A673 (cell line): ENCODE measurements at regions not wholly inside any gene's neighbourhood (a gene's known extent, or its start where the extent isn't known, plus 50 kb on each side); places are given as distances from the start of the nearest gene placed in this dataset.

Experiments
- BruUV-seq: library from RNA; stranded (reverse); fragments of 400-500 nt; replicated peaks from 2 replicates; lab custom pipeline; 2021; lab: Mats Ljungman, UMichigan
- CTCF ChIA-PET: fragments of 300-600 bp; sonication (Branson Sonifier 250); formaldehyde crosslinking; loops from one replicate; lab custom pipeline; 2022; ENCODE audit warnings: antibody characterized with exemption; lab: Charles Lee
- POLR2A ChIA-PET: fragments of 300-600 bp; sonication (Branson Sonifier 250); formaldehyde crosslinking; loops from one replicate; lab custom pipeline; 2022; ENCODE audit warnings: antibody characterized with exemption; ENCODE audit not compliant: low non-redundant PET; lab: Charles Lee
- DNase-seq: peaks from one replicate; pipeline ENCODE4 v3.0.0-alpha.2; 2015; ENCODE audit warnings: low spot score
- H3K27ac ChIP-seq: fragments of 200-600 bp; sonication (generic); 2 replicates; pipeline ENCODE4 v1.5.1; 2016; ENCODE audit warnings: mixed run types, low read depth, mild to moderate bottlenecking, mixed read lengths, antibody characterized with exemption, low read length; ENCODE audit not compliant: poor library complexity, severe bottlenecking
- H3K27me3 ChIP-seq: fragments of 200-600 bp; sonication (generic); replicated peaks from 2 replicates; pipeline ENCODE4 v1.6.1; 2017; ENCODE audit warnings: mixed run types, low read depth, mild to moderate bottlenecking, mixed read lengths, antibody characterized with exemption, low read length; ENCODE audit not compliant: insufficient read depth, poor library complexity
- H3K36me3 ChIP-seq: fragments of 200-600 bp; sonication (generic); 2 replicates; pipeline ENCODE4 v1.6.1; 2016; ENCODE audit warnings: mixed run types, mild to moderate bottlenecking, mixed read lengths, antibody characterized with exemption, low read length; ENCODE audit not compliant: insufficient read depth, poor library complexity, severe bottlenecking
- H3K4me1 ChIP-seq: fragments of 200-600 bp; sonication (generic); 2 replicates; pipeline ENCODE4 v1.6.1; 2017; ENCODE audit warnings: mixed run types, mild to moderate bottlenecking, mixed read lengths, antibody characterized with exemption, low read length; ENCODE audit not compliant: insufficient read depth, poor library complexity, severe bottlenecking
- H3K4me3 ChIP-seq: fragments of 200-600 bp; sonication (generic); 2 replicates; pipeline ENCODE4 v1.5.1; 2016; ENCODE audit warnings: low read depth, mixed run types, mild to moderate bottlenecking, mixed read lengths, low read length; ENCODE audit not compliant: poor library complexity, severe bottlenecking
- H3K9me3 ChIP-seq: fragments of 200-600 bp; sonication (generic); 2 replicates; pipeline ENCODE4 v1.6.1; 2016; ENCODE audit warnings: mixed run types, low read depth, mild to moderate bottlenecking, mixed read lengths, antibody characterized with exemption, low read length; ENCODE audit not compliant: poor library complexity, severe bottlenecking
- CTCF ChIP-seq: fragments of 300-800, 200-600 bp; sonication (generic); conservative IDR thresholded peaks from 2 replicates; pipeline ENCODE4 v1.5.1; 2017; ENCODE audit warnings: low read depth, mild to moderate bottlenecking, antibody characterized with exemption, low read length, moderate library complexity, mixed read lengths
- EZH2 ChIP-seq: fragments of 200-600 bp; sonication (generic); IDR thresholded peaks from 2 replicates; pipeline ENCODE4 v1.6.1; 2017; ENCODE audit warnings: borderline replicate concordance, low read depth, mild to moderate bottlenecking, mixed read lengths, antibody characterized with exemption, low read length; ENCODE audit not compliant: poor library complexity, severe bottlenecking
- intact Hi-C: fragments of 100-400 bp; cut with micrococcal nuclease; formaldehyde crosslinking; loops from one replicate; pipeline ENCODE4 v1.10.0; 2022; ENCODE audit not compliant: unreplicated experiment

GRCh38 chr5:152689250-152689711, 284.2 kb upstream of the NMUR2 start:
- no TSS peak for BruUV-seq
- no peaks in the 10 kb centered on the region for H3K9me3 ChIP-seq
- H3K27me3 ChIP-seq, result no peaks in the 10 kb centered on the region
- ChIA-PET POLR2A (no interaction called here), CTCF (no interaction called here)
- peak; percentile 2 for DNase-seq
- H3K27ac ChIP-seq, result no peak overlapping the region
- peaks cover 6% of the 10 kb centered on the region for H3K4me1 ChIP-seq
- intact Hi-C loops, result no loop called here
- TF ChIP-seq CTCF, result no peak
- TF ChIP-seq EZH2, result no peak
- H3K4me3 ChIP-seq, result no peak overlapping the region
- H3K36me3 ChIP-seq, result no peaks in the 10 kb centered on the region

DNA sequence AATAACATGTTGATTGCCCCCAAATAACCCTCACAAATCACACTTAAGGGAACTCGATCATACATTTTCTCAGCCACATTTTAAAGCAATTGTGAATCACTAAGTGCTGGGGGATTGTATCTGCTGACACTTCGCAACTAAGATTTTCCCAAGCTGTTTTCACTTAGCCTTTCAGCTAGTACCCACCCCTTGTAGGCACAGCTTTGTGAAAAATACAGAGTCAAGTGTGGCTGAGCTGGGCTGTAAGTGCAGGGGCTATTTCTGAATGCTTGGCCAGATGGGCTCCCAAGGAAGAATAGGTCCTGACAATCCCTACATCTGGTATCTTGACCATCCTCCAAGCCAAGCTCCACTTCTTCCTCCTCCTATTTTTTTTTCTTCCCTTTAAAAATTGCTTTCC, 289.2 kb upstream of the NMUR2 start:
- H3K9me3 ChIP-seq, result no peaks in the 10 kb centered on the region
- TF ChIP-seq CTCF, result no peak
- no peak for TF ChIP-seq EZH2
- no peak for DNase-seq
- intact Hi-C loops, result no loop called here
- no TSS peak for BruUV-seq
- POLR2A ChIA-PET, result no interaction called here
- CTCF ChIA-PET, result interaction anchor here (0.7 kb wide), 1 partner anchor 119 kb away, joined by 7 read pairs; no protein-coding TSS in a partner anchor
- no peaks in the 10 kb centered on the region for H3K36me3 ChIP-seq
- H3K4me3 ChIP-seq, result no peak overlapping the region
- no peaks in the 10 kb centered on the region for H3K4me1 ChIP-seq
- H3K27ac ChIP-seq, result no peak overlapping the region
- no peaks in the 10 kb centered on the region for H3K27me3 ChIP-seq

DNA sequence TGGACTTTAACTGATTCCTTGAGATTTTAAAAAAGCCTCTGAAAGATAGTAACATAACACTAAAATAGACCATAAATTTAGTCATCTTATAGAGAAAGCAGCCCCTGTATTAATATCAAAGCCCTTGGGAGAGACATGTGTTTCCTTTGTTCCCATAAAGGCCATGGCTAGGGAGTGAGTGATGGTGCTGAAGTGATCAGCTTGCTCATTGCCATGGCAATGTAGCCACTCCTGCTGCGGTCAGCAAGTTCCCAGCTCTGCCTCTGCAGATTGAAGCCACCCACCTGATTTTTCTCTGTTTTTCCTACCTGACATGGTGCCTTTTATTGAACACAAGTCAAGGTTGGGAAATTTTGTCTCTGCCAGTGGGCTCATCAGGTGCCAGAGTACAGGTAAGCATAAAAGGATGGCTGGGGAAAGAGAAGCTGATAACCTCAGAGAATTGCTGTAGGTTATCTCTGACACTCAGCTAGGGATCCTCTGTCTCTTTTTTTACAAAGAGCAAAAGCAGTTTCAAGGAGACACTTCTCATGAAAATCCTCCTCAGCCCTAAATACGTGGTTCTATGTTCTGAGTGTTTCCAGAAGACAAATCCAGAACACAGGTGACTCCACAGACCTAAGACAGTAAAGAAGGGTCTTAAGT, 296.3 kb upstream of the NMUR2 start:
- Histone ChIP-seq H3K27ac (no peak overlapping the region), H3K4me3 (no peak overlapping the region), H3K36me3 (no peaks in the 10 kb centered on the region), H3K27me3 (no peaks in the 10 kb centered on the region), H3K4me1 (no peaks in the 10 kb centered on the region), H3K9me3 (no peaks in the 10 kb centered on the region)
- ChIA-PET CTCF (no interaction called here), POLR2A (no interaction called here)
- DNase-seq, result no peak
- no TSS peak for BruUV-seq
- TF ChIP-seq EZH2 (no peak), CTCF (no peak)
- intact Hi-C loops, result no loop called here
